Endothelial cell of umbilical vein (primary cell): ENCODE measurements at regions not wholly inside any gene's neighbourhood (a gene's known extent, or its start where the extent isn't known, plus 50 kb on each side); places are given as distances from the start of the nearest gene placed in this dataset.

ENCODE experiments used
- CTCF ChIP-seq, 2 donors: IDR thresholded peaks; 1 replicate in 1 of 2; 2 replicates in 1 of 2; pipeline ENCODE4 v1.5.1; 2011; ENCODE audit warnings: low read length in 2 of 2, mild to moderate bottlenecking in 2 of 2, moderate library complexity in 2 of 2, control low read depth in 1 of 2, inconsistent platforms in 1 of 2, low read depth in 1 of 2; ENCODE audit not compliant: insufficient read depth in 1 of 2; ENCODE audit errors: extremely low read depth in 1 of 2
- EZH2 ChIP-seq: IDR thresholded peaks from 2 replicates; pipeline ENCODE4 v1.6.1; 2012; ENCODE audit warnings: borderline replicate concordance, low read depth, mild to moderate bottlenecking, moderate library complexity, low read length, inconsistent platforms; ENCODE audit not compliant: severe bottlenecking
- JUN ChIP-seq: IDR thresholded peaks from 2 replicates; pipeline ENCODE4 v1.6.1; 2011; ENCODE audit warnings: borderline replicate concordance, low read depth; ENCODE audit not compliant: insufficient read length, insufficient read depth
- MAX ChIP-seq: IDR thresholded peaks from 2 replicates; pipeline ENCODE4 v1.6.1; 2011; ENCODE audit not compliant: insufficient read depth, insufficient read length
- MYC ChIP-seq: IDR thresholded peaks from one replicate; pipeline ENCODE4 v1.6.1; 2011; ENCODE audit warnings: mild to moderate bottlenecking, low read depth, low read length
- POLR2A ChIP-seq: IDR thresholded peaks from 2 replicates; pipeline ENCODE4 v1.6.1; 2012; ENCODE audit warnings: low read depth, mild to moderate bottlenecking, control low read depth, low read length
- POLR2AphosphoS5 ChIP-seq: IDR thresholded peaks from 2 replicates; pipeline ENCODE4 v1.6.1; 2012; ENCODE audit warnings: low read depth, mild to moderate bottlenecking, control low read depth, low read length, moderate library complexity; ENCODE audit not compliant: insufficient read depth

GRCh38 chr9:22171691-22172090, 162.6 kb upstream of the CDKN2B start:
- TF ChIP-seq POLR2AphosphoS5 (no peak), CTCF (IDR thresholded peaks at IDR 0.05; ENCODE audit: extremely low read depth in 1 of 2, insufficient read depth in 1 of 2, low read depth in 1 of 2, low read length in 2 of 2) (no peak), JUN (no peak), POLR2A (no peak), MAX (no peak), EZH2 (no peak), MYC (no peak)
